ENCODE measurements at regions not wholly inside any gene's neighbourhood (a gene's known extent, or its start where the extent isn't known, plus 50 kb on each side); places are given as distances from the start of the nearest gene placed in this dataset.

DNA sequence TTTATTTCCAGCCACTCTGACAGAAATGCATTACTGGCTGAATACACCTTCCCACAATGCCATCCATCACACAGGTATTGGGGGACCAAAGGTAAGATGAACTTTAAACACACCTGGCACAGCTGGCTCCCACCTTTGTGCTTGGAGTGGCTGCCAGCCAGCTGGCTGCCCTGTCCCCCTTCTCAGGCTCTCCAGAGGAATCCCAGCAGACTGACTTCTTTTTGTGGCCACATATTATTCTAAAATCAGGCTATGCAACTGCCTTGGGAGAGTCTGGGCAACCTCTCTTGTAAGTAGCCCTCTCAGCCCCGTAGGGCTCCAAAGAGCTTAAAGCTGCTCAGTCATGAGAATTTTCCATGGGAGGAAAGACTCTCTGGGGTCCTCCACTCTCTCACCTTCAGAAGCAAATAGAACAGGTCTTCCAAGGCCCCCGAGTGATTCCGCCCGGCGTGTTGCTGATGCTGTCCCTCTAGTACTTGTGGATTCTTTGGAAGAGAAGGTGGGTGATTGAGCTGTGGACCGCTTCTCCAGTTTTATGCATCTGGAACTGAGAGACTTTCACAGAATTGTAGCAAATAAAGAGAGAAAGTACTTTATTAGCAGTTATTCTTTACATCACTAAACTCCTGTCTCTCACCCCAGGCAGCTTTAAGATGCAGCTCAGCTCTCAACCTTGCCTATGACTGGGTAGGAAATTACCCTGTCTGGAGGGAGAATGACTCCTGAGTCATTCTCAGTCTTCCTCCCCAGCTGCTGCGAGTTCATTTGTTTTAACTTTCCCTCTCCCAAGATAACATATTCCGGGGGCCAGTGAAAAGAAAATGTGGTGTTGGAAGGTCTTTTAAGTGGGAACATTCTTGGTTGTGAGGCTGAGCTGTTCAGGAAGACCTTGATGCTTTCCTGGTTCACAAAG is 159.4 kb upstream of the PITX1 start:
- no peak overlapping the region for H2AFZ ChIP-seq (ENCODE audit: control insufficient read depth, low read depth, low read length)
- RAD21 ChIA-PET (ENCODE audit: unreplicated experiment) = no interaction called here
- intact Hi-C loops (cut with micrococcal nuclease; ENCODE audit: unreplicated experiment) (loop anchor here (5.0 to 10.0 kb wide), 2 partner anchors 176 to 459 kb away; partner anchors contain the start of gene CAMLG), in situ Hi-C loops (cut with MboI) (loop anchor here (25.0 kb wide), 1 partner anchor 456 kb away; the partner anchor contains the start of gene CAMLG)
- 31% methylated on average over 8 of the region's 8 CpGs for WGBS (ENCODE audit: insufficient coverage, insufficient replicate concordance, low lambda C conversion rate, missing lambda C conversion rate)
- no peak overlapping the region for H3K4me3 ChIP-seq
- H3K4me1 ChIP-seq (ENCODE audit: control insufficient read depth, insufficient read depth, low read length) = no peaks in the 10 kb centered on the region
- no TSS peak for BruUV-seq (replicated peaks)
- no peak overlapping the region for H3K27ac ChIP-seq (ENCODE audit: control insufficient read depth, insufficient read depth)
- POLR2A ChIA-PET = no interaction called here
- SMC1A ChIA-PET (ENCODE audit: uncharacterized antibody, unreplicated experiment) = interaction anchor here (0.6 kb wide), 1 partner anchor 12 kb away, joined by 3 read pairs; no protein-coding TSS in a partner anchor
- FAIRE-seq (no peak), DNase-seq (ENCODE audit: low read depth, low spot score) (no peak), ATAC-seq (no peak)
- no peaks in the 10 kb centered on the region for H3K36me3 ChIP-seq (ENCODE audit: control insufficient read depth in 2 of 2, insufficient read depth in 2 of 2, low read length in 1 of 2)
- CTCF ChIA-PET = interaction anchor here (1.0 to 1.4 kb wide), 3 partner anchors 12 to 455 kb away, joined by 3 to 4 read pairs (median 3); partner anchors contain the start of gene CAMLG
- H3K79me2 ChIP-seq (ENCODE audit: control insufficient read depth, insufficient read depth, low read length) = no peaks in the 10 kb centered on the region
- no peak overlapping the region for H3K9ac ChIP-seq (ENCODE audit: control insufficient read depth, insufficient read depth, low read length)
- peaks cover 0 to 2% of the 10 kb centered on the region in 2 experiments; a peak in 3 of 4 replicates for H3K27me3 ChIP-seq (replicated peaks in 1 of 2; ENCODE audit: control insufficient read depth in 2 of 2, insufficient read depth in 2 of 2, low read length in 1 of 2)
- H4K20me1 ChIP-seq (ENCODE audit: control insufficient read depth, insufficient read depth) = no peaks in the 10 kb centered on the region
- H3K9me3 ChIP-seq (replicated peaks; ENCODE audit: control insufficient read depth, insufficient read depth, low read length) = no peaks in the 10 kb centered on the region; the same call in 2 of the 3 replicates
- TF ChIP-seq RBBP5 (conservative IDR thresholded peaks at IDR 0.05) (no peak), YY1 (IDR thresholded peaks at IDR 0.05; ENCODE audit: low read depth, low read length) (no peak)
- H3K4me2 ChIP-seq (ENCODE audit: control insufficient read depth, insufficient read depth) = no peak overlapping the region

GRCh38 chr5:135192351-135192750 is 158.3 kb upstream of the PITX1 start:
- H3K36me3 ChIP-seq (ENCODE audit: control insufficient read depth in 2 of 2, insufficient read depth in 2 of 2, low read length in 1 of 2) = no peaks in the 10 kb centered on the region
- FAIRE-seq (no peak), ATAC-seq (no peak), DNase-seq (ENCODE audit: low read depth, low spot score) (no peak)
- intact Hi-C loops (cut with micrococcal nuclease; ENCODE audit: unreplicated experiment) = loop anchor here (5.0 to 10.0 kb wide), 2 partner anchors 175 to 458 kb away; partner anchors contain the start of gene CAMLG
- H3K4me3 ChIP-seq = no peak overlapping the region
- no peak overlapping the region for H3K27ac ChIP-seq (ENCODE audit: control insufficient read depth, insufficient read depth)
- RAD21 ChIA-PET (ENCODE audit: unreplicated experiment) = no interaction called here
- H3K9me3 ChIP-seq (replicated peaks; ENCODE audit: control insufficient read depth, insufficient read depth, low read length) = no peaks in the 10 kb centered on the region; the same call in 2 of the 3 replicates
- 58% methylated on average over 7 of the region's 7 CpGs for WGBS (ENCODE audit: insufficient coverage, insufficient replicate concordance, low lambda C conversion rate, missing lambda C conversion rate)
- in situ Hi-C loops (cut with MboI) = loop anchor here (25.0 kb wide), 1 partner anchor 455 kb away; the partner anchor contains the start of gene CAMLG
- POLR2A ChIA-PET = no interaction called here
- no peak overlapping the region for H3K4me2 ChIP-seq (ENCODE audit: control insufficient read depth, insufficient read depth)
- no peaks in the 10 kb centered on the region for H4K20me1 ChIP-seq (ENCODE audit: control insufficient read depth, insufficient read depth)
- no peak overlapping the region for H2AFZ ChIP-seq (ENCODE audit: control insufficient read depth, low read depth, low read length)
- no TSS peak for BruUV-seq (replicated peaks)
- H3K27me3 ChIP-seq (replicated peaks in 1 of 2; ENCODE audit: control insufficient read depth in 2 of 2, insufficient read depth in 2 of 2, low read length in 1 of 2) = peaks cover 0 to 2% of the 10 kb centered on the region in 2 experiments; a peak in 3 of 4 replicates
- H3K79me2 ChIP-seq (ENCODE audit: control insufficient read depth, insufficient read depth, low read length) = no peaks in the 10 kb centered on the region
- CTCF ChIA-PET = interaction anchor here (0.7 to 3.1 kb wide), 6 partner anchors 13 to 1292 kb away, joined by 3 to 19 read pairs (median 3); no protein-coding TSS in a partner anchor
- no peaks in the 10 kb centered on the region for H3K4me1 ChIP-seq (ENCODE audit: control insufficient read depth, insufficient read depth, low read length)
- SMC1A ChIA-PET (ENCODE audit: uncharacterized antibody, unreplicated experiment) = no interaction called here
- no peak overlapping the region for H3K9ac ChIP-seq (ENCODE audit: control insufficient read depth, insufficient read depth, low read length)
- no peak for TF ChIP-seq RB1 (IDR thresholded peaks at IDR 0.05; ENCODE audit: borderline replicate concordance)
- no peak for TF ChIP-seq MXI1 (IDR thresholded peaks at IDR 0.05; ENCODE audit: low read depth, low read length)
- no peak for TF ChIP-seq NFIC (IDR thresholded peaks at IDR 0.05; ENCODE audit: low read depth, low read length)
- TF ChIP-seq SP1 (IDR thresholded peaks at IDR 0.05; ENCODE audit: low read depth, low read length) = no peak
- no peak for TF ChIP-seq ATF3 (IDR thresholded peaks at IDR 0.05; ENCODE audit: borderline replicate concordance, extremely low read depth, low read depth, low read length)
- TF ChIP-seq TAF1 (IDR thresholded peaks at IDR 0.05; ENCODE audit: borderline replicate concordance, low read depth, low read length) = no peak
- no peak for TF ChIP-seq WRNIP1 (IDR thresholded peaks at IDR 0.05; ENCODE audit: borderline replicate concordance, low read depth, low read length)
- no peak for TF ChIP-seq PML (IDR thresholded peaks at IDR 0.05; ENCODE audit: low read length)
- TF ChIP-seq ZNF384 (IDR thresholded peaks at IDR 0.05; ENCODE audit: borderline replicate concordance, low read depth, low read length) = no peak
- no peak for TF ChIP-seq ZBTB40 (IDR thresholded peaks at IDR 0.05; ENCODE audit: borderline replicate concordance)
